Thyroid gland (tissue), 4 donors: ENCODE measurements at regions not wholly inside any gene's neighbourhood (a gene's known extent, or its start where the extent isn't known, plus 50 kb on each side); places are given as distances from the start of the nearest gene placed in this dataset.
"Not testable (repeated sequence)": the region's sequence is repeated elsewhere in the genome, so short reads cannot be mapped to it uniquely, and the experiment has no call there.

Experiments used
- CTCF ChIP-seq, 6 experiments: fragments of 200-600 bp in 3 of 6; fragments of 450-650 bp in 3 of 6; sonication (generic) in 3 of 6; IDR thresholded peaks; one replicate each; pipeline ENCODE4 v1.5.1; 2016 to 2019; ENCODE audit warnings: antibody characterized with exemption in 6 of 6, mild to moderate bottlenecking in 2 of 6, inconsistent platforms in 1 of 6, moderate library complexity in 1 of 6
- POLR2A ChIP-seq, 2 donors: fragments of 450-650 bp; IDR thresholded peaks; one replicate each; pipeline ENCODE4 v1.6.1; 2017; ENCODE audit warnings: antibody characterized with exemption in 2 of 2, mild to moderate bottlenecking in 2 of 2, moderate library complexity in 1 of 2

GRCh38 chr7:155239431-155240087 lies 58.1 kb upstream of the INSIG1 start:
- TF ChIP-seq CTCF, POLR2A (IDR thresholded peaks at IDR 0.05): not testable (repeated sequence)
